NCI-H2196 (cell line): ENCODE measurements at regions not wholly inside any gene's neighbourhood (a gene's known extent, or its start where the extent isn't known, plus 50 kb on each side); places are given as distances from the start of the nearest gene placed in this dataset.
"Not testable (repeated sequence)": the region's sequence is repeated elsewhere in the genome, so short reads cannot be mapped to it uniquely, and the experiment has no call there.

Experiments
- DNase-seq: peaks from one replicate; lab custom pipeline; 2025; ENCODE audit not compliant: unreplicated experiment; lab: John Stamatoyannopoulos, UW

- no peak for DNase-seq
Observed at GRCh38 chr9:28941856-28942255, 1368.6 kb upstream of the C9orf72 start.

- no peak for DNase-seq
Observed at GRCh38 chr9:28942941-28943340, 1369.7 kb upstream of the C9orf72 start.

- DNase-seq, result no peak
Observed at GRCh38 chr9:28946648-28947047, 1373.4 kb upstream of the C9orf72 start.

GRCh38 chr9:28951945-28952344 lies 1378.7 kb upstream of the C9orf72 start:
- DNase-seq, result no peak

GRCh38 chr9:28956116-28956880 lies 1383.0 kb upstream of the C9orf72 start:
- DNase-seq, result peak; percentile 14

GRCh38 chr9:28960602-28961001 lies 1387.3 kb upstream of the C9orf72 start:
- DNase-seq, result no peak

GRCh38 chr9:28961623-28962022 lies 1388.3 kb upstream of the C9orf72 start:
- DNase-seq, result no peak

GRCh38 chr9:28967226-28967625 lies 1393.9 kb upstream of the C9orf72 start:
- no peak for DNase-seq

GRCh38 chr9:28970241-28970654 lies 1397.0 kb upstream of the C9orf72 start:
- no peak for DNase-seq

GRCh38 chr9:28971881-28972280 lies 1398.6 kb upstream of the C9orf72 start:
- DNase-seq, result no peak

- DNase-seq, result no peak
Observed at GRCh38 chr9:28976250-28976649, 1403.0 kb upstream of the C9orf72 start.

- DNase-seq, result no peak
Observed at GRCh38 chr9:28976684-28977083, 1403.4 kb upstream of the C9orf72 start.

GRCh38 chr9:28981129-28981528 lies 1407.8 kb upstream of the C9orf72 start:
- no peak for DNase-seq

GRCh38 chr9:28981711-28982110 lies 1408.4 kb upstream of the C9orf72 start:
- DNase-seq, result no peak

GRCh38 chr9:28984016-28984415 lies 1410.7 kb upstream of the C9orf72 start:
- DNase-seq, result no peak

GRCh38 chr9:28990009-28990408 lies 1416.7 kb upstream of the C9orf72 start:
- DNase-seq, result not testable (repeated sequence)

GRCh38 chr9:28999057-28999456 lies 1425.8 kb upstream of the C9orf72 start:
- no peak for DNase-seq

GRCh38 chr9:28999806-29000205 lies 1426.5 kb upstream of the C9orf72 start:
- DNase-seq, result no peak

- no peak for DNase-seq
Observed at GRCh38 chr9:29001006-29001405, 1427.7 kb upstream of the C9orf72 start.

- DNase-seq, result no peak
Observed at GRCh38 chr9:29004988-29005387, 1431.7 kb upstream of the C9orf72 start.

GRCh38 chr9:29006628-29007027 lies 1433.3 kb upstream of the C9orf72 start:
- peak; percentile 7 for DNase-seq

GRCh38 chr9:29012911-29013310 lies 1439.6 kb upstream of the C9orf72 start:
- no peak for DNase-seq

- DNase-seq, result no peak
Observed at GRCh38 chr9:29021632-29022031, 1448.4 kb upstream of the C9orf72 start.
